Glomerular visceral epithelial cell (primary cell): ENCODE measurements at regions not wholly inside any gene's neighbourhood (a gene's known extent, or its start where the extent isn't known, plus 50 kb on each side); places are given as distances from the start of the nearest gene placed in this dataset.

Experiments used
- DNase-seq: peaks from one replicate; pipeline ENCODE4 v3.0.0-alpha.2; 2016; ENCODE audit errors: extremely low spot score

GRCh38 chr7:79872176-79872575 lies 262.5 kb upstream of the GNAI1 start:
- no peak for DNase-seq

DNA sequence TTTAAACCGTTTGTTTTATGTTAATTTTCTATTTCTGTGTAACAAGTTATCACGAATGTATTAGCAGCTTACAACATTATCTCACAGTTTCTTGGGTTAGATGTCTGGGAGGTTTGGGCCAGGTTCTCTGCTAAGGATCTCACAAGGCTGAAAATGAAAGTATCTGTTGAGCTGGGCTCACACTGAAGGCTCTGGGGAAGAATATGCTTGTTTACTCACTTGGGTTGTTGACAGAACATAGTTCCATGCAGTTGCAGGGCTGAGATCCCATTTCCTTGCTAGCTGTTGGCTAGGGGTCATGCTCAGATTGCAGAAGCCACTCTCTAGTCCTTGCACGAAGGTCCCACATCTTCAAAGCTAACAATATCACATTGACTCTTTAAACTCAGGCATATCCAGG lies 266.6 kb upstream of the GNAI1 start:
- DNase-seq = no peak

GRCh38 chr7:79862447-79863210 lies 272.0 kb upstream of the GNAI1 start:
- no peak for DNase-seq

- DNase-seq = no peak
Measured at GRCh38 chr7:79855172-79855571, 279.5 kb upstream of the GNAI1 start.

DNA sequence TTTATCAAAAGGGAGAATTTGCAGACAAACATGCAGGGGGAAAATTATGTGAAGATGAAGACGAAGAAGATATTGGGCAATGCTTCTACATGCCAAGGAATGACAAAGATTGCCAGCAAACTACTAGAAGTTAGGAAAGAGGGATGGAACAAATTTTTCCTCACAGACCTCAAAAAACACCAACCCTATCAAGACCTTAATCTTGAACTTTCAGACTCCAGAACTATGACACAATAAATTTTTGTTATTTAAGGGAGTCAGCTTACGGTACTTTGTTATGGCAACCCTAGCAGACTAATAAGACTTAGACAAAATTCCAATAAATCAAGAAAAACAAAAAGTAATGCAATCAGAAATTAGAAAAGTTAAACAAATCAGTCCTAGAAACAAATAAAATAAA lies 280.0 kb upstream of the GNAI1 start:
- no peak for DNase-seq

DNA sequence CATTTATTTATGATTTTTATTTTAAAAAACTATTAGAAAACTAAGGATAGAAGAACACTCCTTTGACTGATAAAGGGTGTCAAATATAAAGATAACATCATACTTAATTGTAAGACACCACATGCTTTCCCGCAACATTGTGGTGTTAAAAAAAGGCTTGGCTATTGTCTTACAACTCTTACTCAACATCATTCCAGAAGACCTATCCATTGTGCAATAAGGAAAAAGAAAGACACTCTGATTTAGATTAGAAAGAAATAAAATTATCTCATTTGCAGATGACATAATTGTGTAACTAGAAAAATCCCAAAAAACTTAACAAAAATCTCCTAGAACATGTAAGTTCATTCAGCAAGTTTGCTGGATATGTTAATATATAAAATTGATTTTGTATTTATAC lies 296.7 kb upstream of the GNAI1 start:
- DNase-seq = no peak

DNA sequence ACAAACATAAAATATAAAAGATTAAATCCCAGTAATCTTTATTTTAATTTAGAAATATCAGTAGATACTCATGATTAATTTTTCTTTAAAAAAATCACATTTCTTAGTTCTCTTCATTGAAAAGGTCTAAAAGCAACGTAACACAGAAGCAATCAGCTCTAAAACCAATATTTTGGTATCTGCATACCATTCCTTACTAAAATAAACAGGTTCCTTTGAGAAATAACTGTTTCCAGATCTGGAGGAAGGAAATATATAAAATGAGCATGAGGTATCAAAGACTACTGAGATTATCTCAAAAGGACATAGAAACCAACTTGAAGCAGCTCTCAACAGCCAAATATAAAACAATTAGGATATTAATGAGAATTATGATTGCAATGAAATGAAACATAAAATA lies 301.0 kb upstream of the GNAI1 start:
- DNase-seq = no peak

DNA sequence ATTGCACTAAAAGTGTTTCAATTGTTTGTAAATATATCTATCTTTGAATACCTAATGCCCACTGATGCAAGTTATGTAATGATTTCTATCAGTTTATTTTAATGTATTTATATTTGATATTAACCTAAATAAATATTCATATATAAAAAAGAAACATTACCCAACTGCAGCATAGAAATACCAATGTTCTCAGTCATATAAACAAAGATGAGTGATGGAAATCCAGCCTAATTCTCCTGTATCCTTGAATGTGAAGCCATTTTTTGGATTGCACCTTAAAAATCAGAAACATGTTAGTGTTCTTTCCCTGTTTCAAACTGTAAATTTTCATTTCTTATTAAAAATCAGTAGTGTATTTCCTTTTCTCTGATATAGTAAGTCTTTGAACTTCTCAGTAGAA lies 305.8 kb upstream of the GNAI1 start:
- DNase-seq = no peak

GRCh38 chr7:79823246-79823951 lies 311.2 kb upstream of the GNAI1 start:
- no peak for DNase-seq

DNA sequence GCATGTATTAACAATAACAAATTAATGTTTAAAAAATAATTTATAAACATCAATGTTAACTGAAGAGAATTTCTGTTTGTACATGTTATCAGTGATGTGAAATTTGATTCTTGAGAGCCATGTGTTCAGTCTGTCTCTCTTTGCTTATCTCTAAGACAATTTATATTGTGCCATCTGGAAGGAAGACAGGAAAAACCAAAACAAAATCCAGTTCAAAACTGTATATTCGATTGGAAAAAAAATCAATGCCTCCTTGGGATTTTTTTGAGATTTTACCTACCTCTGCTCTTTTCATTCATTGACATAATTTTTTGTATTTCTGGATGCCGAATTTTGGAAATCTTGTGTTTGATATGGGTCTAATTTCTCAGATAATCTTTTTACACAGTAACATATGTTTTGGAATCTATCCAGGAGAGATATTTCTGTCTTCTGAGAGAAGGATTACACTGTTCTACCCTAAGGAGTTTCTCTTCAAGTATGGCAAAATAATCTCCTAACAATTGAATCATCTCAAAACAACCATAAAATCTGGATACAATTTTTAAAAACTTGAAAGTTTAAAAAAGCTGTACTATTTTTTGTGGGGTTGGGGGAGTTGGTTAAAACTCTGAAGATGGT lies 311.9 kb upstream of the GNAI1 start:
- no peak for DNase-seq

DNA sequence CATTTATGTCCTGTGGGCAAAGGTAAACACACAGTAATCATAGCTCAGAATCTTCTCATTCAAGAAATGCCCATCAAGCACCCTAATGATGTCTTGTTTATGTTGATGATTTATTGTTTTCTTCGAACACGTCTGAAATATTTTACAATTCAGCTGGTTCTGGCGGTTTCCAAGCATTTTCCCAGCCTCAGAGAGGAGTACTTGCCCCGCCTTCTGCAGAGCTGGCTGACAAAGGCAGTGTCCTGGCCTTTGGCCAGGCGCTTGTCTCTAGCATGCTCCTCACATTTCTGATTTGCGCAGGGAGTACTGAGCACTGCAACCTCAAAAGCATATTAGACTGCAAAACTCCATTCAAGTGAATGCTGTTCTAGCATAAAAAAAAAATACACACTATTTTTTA lies 314.2 kb upstream of the GNAI1 start:
- DNase-seq = peak; percentile 58

DNA sequence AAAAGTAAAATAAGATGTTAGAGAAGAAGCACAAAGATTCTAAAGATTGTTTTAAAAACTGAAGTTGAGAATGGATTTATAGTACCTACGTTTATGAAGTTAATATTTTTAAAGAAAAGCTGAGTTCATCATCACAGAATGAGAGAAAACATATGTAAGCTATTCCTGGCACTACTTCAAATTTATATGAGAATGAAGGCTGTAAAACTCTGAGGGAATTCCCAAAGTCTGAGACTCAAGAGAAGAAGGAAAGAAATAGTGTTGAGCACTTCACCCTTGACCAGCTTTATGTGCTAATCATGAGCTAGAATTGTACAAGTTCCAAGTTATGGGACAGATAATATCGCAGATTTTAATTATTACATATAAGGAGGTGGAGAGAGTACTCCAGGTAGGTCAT lies 323.7 kb upstream of the GNAI1 start:
- peak; percentile 3 for DNase-seq

DNA sequence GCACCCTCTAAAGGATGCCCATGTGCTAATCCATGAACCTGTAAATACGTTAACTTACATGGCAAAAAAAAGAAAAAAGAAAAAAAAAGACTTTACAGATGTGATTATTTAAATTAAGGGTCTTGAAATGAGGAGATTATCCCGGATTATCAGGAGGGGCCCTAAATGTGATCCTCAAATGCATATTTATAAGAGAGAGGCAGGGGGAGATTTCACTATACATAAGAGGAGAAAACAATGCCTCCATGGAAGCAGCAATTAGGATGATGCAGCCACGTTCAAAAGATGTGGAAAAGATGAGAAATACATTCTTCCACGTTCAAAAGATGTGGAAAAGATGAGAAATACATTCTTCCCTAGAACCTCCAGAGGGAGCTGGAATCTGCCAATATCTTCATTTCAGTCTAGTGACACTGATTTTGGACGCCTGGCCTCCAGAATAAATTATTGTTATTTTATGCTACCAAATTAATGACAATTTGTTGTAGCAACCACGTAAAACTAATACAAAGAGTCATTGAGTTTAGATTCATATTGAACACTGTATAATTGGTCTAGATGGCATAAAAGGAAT lies 328.4 kb upstream of the GNAI1 start:
- no peak for DNase-seq

DNA sequence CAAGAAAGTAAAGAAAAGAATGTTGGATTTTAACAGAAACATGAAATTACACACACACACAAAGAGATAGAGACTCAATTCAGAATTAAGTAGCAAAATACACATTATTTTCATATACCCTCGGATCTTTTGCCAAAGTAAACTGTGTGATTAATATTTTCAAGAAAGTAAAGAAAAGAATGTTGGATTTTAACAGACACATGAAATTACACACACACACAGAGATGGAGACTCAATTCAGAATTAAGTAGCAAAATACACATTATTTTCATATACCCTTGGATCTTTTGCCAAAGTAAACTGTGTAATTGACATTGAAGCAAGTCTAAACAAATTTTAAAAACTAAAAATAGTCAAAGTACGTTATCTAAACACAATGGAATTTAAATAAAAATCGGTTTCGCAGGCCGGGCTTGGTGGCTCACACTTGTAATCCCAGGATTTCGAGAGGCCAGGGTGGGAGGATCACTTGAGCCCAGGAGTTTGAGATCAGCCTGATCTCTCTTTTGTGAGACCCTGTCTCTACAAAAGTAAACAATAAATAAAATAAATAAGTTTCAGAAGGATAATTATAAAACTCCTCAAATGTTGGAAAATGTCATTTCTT lies 337.3 kb upstream of the MAGI2 start:
- no peak for DNase-seq

- no peak for DNase-seq
Measured at GRCh38 chr7:79789584-79790345, 336.3 kb upstream of the MAGI2 start.

- no peak for DNase-seq
Measured at GRCh38 chr7:79787623-79788022, 334.2 kb upstream of the MAGI2 start.

GRCh38 chr7:79787096-79787495 lies 333.6 kb upstream of the MAGI2 start:
- DNase-seq = no peak

DNA sequence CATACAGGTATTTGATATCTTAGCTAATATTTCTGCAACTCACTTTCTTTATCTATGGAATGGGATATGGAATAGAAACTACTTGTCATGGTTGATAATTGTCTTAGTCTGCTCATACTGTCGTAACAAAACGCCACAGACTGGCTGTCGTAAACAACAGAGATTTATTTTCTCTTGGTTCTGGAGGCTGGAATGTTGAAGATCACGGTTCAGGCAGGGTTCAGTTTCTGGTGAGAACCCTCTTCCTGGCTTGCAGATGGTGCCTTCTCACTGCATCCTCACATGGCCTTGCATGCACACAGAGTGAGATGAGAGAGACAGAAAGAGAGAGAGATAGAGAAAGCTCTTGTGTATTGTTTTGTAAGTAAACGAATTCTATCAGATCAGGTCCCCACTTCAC lies 332.7 kb upstream of the MAGI2 start:
- DNase-seq = no peak

GRCh38 chr7:79785556-79785955 lies 332.1 kb upstream of the MAGI2 start:
- no peak for DNase-seq

GRCh38 chr7:79782906-79783305 lies 329.4 kb upstream of the MAGI2 start:
- DNase-seq = no peak

DNA sequence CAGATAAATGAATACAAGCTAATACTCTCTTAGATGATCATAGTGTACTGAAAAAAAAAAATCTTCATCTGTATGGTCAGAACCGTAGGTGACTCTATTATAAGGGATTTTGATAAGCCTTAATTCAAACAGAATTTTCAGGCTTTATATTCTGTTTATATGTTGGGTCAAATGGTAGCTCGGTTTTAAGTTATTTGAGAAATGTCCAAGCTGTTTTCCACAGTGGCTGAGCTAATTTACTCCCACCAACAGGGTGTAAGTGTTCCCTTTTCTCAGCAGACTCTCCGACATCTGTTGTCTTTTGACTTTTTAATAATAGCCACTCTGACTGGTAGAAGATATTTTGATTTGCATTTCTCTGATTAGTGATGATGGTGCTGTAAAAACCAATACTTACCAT lies 328.8 kb upstream of the MAGI2 start:
- no peak for DNase-seq

DNA sequence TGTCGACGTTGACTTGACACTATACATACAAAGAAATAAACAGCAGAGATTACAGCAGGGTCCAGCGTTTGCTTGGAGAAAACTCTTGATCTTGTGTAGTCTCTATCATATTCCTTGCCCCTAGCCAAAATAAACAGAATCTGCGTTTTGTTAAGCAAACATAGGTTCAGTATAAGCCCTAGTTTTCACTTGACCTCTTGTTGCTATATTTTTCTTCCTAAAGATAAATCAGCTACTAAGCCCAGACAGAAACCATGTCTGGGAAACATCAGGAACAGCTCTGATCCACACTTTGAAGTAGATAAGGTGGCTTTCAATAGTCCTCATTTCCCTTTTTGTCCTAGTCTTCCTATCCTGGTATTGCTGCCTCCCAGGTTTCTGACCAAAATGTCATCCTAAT lies 328.2 kb upstream of the MAGI2 start:
- no peak for DNase-seq
